ENCODE measurements at regions not wholly inside any gene's neighbourhood (a gene's known extent, or its start where the extent isn't known, plus 50 kb on each side); places are given as distances from the start of the nearest gene placed in this dataset.
"Not testable (repeated sequence)": the region's sequence is repeated elsewhere in the genome, so short reads cannot be mapped to it uniquely, and the experiment has no call there.

DNA sequence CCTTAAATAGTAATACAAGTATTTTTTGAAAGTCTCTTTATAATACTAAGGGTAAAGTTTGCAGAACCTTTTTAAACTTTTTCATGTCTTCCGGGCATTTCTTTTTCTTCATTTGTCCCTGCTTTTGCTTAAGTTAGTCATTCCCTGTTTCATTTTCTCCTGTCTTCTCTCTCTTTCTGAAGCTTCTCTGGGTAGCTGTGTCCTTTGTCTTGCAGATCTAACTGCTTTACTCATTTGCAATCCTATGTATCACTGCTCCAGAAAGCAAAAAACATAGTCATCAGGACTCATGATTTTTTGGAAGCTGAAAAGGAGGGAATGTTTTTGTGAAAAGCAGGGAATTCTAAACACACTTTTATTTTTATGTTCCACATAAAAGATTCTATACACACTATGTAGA lies 301.7 kb downstream of the MRPS30 start:
- H3K9me3 ChIP-seq = no peaks in the 10 kb centered on the region

GRCh38 chr5:45113726-45114125 lies 305.0 kb downstream of the MRPS30 start:
- TF ChIP-seq POLR2AphosphoS5 (IDR thresholded peaks at IDR 0.05; ENCODE audit: insufficient read depth in 1 of 2, low read depth in 1 of 2) = no peak
- TF ChIP-seq, protein P1, sequence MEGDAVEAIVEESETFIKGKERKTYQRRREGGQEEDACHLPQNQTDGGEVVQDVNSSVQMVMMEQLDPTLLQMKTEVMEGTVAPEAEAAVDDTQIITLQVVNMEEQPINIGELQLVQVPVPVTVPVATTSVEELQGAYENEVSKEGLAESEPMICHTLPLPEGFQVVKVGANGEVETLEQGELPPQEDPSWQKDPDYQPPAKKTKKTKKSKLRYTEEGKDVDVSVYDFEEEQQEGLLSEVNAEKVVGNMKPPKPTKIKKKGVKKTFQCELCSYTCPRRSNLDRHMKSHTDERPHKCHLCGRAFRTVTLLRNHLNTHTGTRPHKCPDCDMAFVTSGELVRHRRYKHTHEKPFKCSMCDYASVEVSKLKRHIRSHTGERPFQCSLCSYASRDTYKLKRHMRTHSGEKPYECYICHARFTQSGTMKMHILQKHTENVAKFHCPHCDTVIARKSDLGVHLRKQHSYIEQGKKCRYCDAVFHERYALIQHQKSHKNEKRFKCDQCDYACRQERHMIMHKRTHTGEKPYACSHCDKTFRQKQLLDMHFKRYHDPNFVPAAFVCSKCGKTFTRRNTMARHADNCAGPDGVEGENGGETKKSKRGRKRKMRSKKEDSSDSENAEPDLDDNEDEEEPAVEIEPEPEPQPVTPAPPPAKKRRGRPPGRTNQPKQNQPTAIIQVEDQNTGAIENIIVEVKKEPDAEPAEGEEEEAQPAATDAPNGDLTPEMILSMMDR (IDR thresholded peaks at IDR 0.05) = no peak
- TF ChIP-seq POLR2A (IDR thresholded peaks at IDR 0.05) = no peak

More for the DNA sequence above, 301.7 kb downstream of the MRPS30 start:
- H3K36me3 ChIP-seq = no peaks in the 10 kb centered on the region
- intact Hi-C loops (cut with DNase I) = no loop called here
- TF ChIP-seq POLR2AphosphoS5 (IDR thresholded peaks at IDR 0.05; ENCODE audit: insufficient read depth in 1 of 2, low read depth in 1 of 2) = no peak
- H3K27me3 ChIP-seq = no peaks in the 10 kb centered on the region
- no peaks in the 10 kb centered on the region for H3K4me1 ChIP-seq
- no peak overlapping the region for H3K27ac ChIP-seq
- DNase-seq (ENCODE audit: extremely low spot score in 2 of 2) = no peak
- no peak overlapping the region for H3K4me3 ChIP-seq

GRCh38 chr5:45132972-45133371 lies 324.2 kb downstream of the MRPS30 start:
- no peaks in the 10 kb centered on the region for H3K4me1 ChIP-seq
- DNase-seq (ENCODE audit: extremely low spot score in 2 of 2) = no peak
- H3K36me3 ChIP-seq = no peaks in the 10 kb centered on the region
- intact Hi-C loops (cut with DNase I) = no loop called here
- H3K27me3 ChIP-seq = no peaks in the 10 kb centered on the region
- TF ChIP-seq POLR2AphosphoS5 (IDR thresholded peaks at IDR 0.05; ENCODE audit: insufficient read depth in 1 of 2, low read depth in 1 of 2) (no peak), POLR2A (IDR thresholded peaks at IDR 0.05) (no peak)
- TF ChIP-seq, protein P1 (IDR thresholded peaks at IDR 0.05) = no peak
- no peak overlapping the region for H3K4me3 ChIP-seq
- H3K9me3 ChIP-seq = no peaks in the 10 kb centered on the region
- H3K27ac ChIP-seq = no peak overlapping the region

More at GRCh38 chr5:45113726-45114125, 305.0 kb downstream of the MRPS30 start:
- H3K36me3 ChIP-seq = no peaks in the 10 kb centered on the region
- no peaks in the 10 kb centered on the region for H3K9me3 ChIP-seq
- H3K27ac ChIP-seq = no peak overlapping the region
- no peaks in the 10 kb centered on the region for H3K27me3 ChIP-seq
- no peaks in the 10 kb centered on the region for H3K4me1 ChIP-seq
- DNase-seq (ENCODE audit: extremely low spot score in 2 of 2) = no peak
- intact Hi-C loops (cut with DNase I) = no loop called here
- H3K4me3 ChIP-seq = no peak overlapping the region

- Histone ChIP-seq H3K9me3 (no peaks in the 10 kb centered on the region), H3K27me3 (no peaks in the 10 kb centered on the region), H3K4me3 (no peak overlapping the region), H3K27ac (no peak overlapping the region), H3K36me3 (no peaks in the 10 kb centered on the region), H3K4me1 (no peaks in the 10 kb centered on the region)
- intact Hi-C loops (cut with DNase I) = no loop called here
- TF ChIP-seq POLR2A (IDR thresholded peaks at IDR 0.05) = no peak
- TF ChIP-seq, protein P1 (IDR thresholded peaks at IDR 0.05) = no peak
- no peak for DNase-seq (ENCODE audit: extremely low spot score in 2 of 2)
Observed at GRCh38 chr5:45162974-45163373, 354.2 kb downstream of the MRPS30 start.

DNA sequence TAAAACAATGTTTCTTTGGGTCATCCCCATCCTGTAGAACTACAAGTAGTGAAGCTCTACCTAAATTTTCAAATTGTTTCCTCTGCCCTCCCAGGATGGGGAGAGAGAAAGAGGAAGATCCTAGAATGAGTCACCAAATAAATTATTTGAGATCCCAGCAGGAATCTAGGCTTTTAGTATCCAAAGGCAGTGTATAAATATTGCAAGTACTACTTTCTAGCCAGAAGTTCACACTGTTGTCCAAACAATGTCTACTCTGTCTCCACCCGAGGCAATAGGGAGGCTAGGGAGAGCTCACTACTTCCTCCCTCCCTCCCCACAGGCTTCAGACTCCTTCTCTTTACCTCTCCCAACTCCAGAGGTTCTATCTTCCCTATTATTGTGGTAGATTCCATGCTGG lies 362.8 kb downstream of the MRPS30 start:
- DNase-seq (ENCODE audit: extremely low spot score in 2 of 2) = no peak
- no peaks in the 10 kb centered on the region for H3K27me3 ChIP-seq
- no peak for TF ChIP-seq POLR2A (IDR thresholded peaks at IDR 0.05)
- TF ChIP-seq, protein P1 (IDR thresholded peaks at IDR 0.05) = no peak
- no peak for TF ChIP-seq POLR2AphosphoS5 (IDR thresholded peaks at IDR 0.05; ENCODE audit: insufficient read depth in 1 of 2, low read depth in 1 of 2)
- H3K27ac ChIP-seq = no peak overlapping the region
- H3K36me3 ChIP-seq = no peaks in the 10 kb centered on the region
- intact Hi-C loops (cut with DNase I) = no loop called here
- H3K4me3 ChIP-seq = no peak overlapping the region
- no peaks in the 10 kb centered on the region for H3K4me1 ChIP-seq
- no peaks in the 10 kb centered on the region for H3K9me3 ChIP-seq

DNA sequence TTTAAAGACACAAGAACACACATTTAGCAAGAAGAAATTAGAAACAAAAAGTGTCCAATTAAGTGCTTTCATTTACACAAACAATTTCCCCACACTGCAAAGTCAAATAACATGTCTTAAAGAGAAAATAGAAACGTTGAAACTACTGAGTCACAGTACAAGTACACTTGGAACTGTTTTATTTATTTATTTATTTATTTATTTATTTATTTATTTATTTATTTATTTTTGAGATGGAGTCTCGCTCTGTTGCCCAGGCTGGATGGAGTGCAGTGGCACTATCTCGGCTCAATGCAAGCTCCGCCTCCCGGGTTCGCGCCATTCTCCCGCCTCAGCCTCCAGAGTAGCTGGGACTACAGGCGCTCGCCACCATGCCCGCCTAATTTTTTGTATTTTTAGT lies 363.9 kb downstream of the MRPS30 start:
- H3K4me3 ChIP-seq; H3K27ac ChIP-seq; DNase-seq (ENCODE audit: extremely low spot score in 2 of 2); intact Hi-C loops (cut with DNase I); H3K27me3 ChIP-seq; H3K4me1 ChIP-seq; H3K36me3 ChIP-seq; H3K9me3 ChIP-seq: not testable (repeated sequence)

All from vagina (tissue), 2 donors.